Natural killer cell (primary cell): ENCODE measurements at regions not wholly inside any gene's neighbourhood (a gene's known extent, or its start where the extent isn't known, plus 50 kb on each side); places are given as distances from the start of the nearest gene placed in this dataset.
"Not testable (repeated sequence)": the region's sequence is repeated elsewhere in the genome, so short reads cannot be mapped to it uniquely, and the experiment has no call there.

Source experiments
- ATAC-seq, 3 donors: fragments of 150-1000 bp in 2 of 3; fragments of 200-7000 bp in 1 of 3; cut with Tn5 transposase; 1 replicate in 1 of 3; 2 replicates in 2 of 3; pipeline ENCODE4 v1.10.0; 2021; ENCODE audit warnings: mild to moderate bottlenecking in 2 of 3, moderate library complexity in 2 of 3
- DNase-seq, 2 donors: peaks; one replicate each; pipeline versions ENCODE4 v3.0.0 to v3.0.0-alpha.2; 2013 to 2021; ENCODE audit warnings: mixed read lengths in 1 of 2
- H3K27ac ChIP-seq: one replicate; pipeline ENCODE4 v1.5.1; 2013; ENCODE audit warnings: mild to moderate bottlenecking, low read length
- H3K27me3 ChIP-seq: one replicate; pipeline ENCODE4 v1.6.1; 2013; ENCODE audit warnings: low read length; ENCODE audit not compliant: control insufficient read depth, insufficient read depth
- H3K36me3 ChIP-seq: one replicate; pipeline ENCODE4 v1.6.1; 2013; ENCODE audit warnings: low read length; ENCODE audit not compliant: control insufficient read depth, insufficient read depth
- H3K4me1 ChIP-seq: one replicate; pipeline ENCODE4 v1.6.1; 2013; ENCODE audit warnings: low read length; ENCODE audit not compliant: control insufficient read depth, insufficient read depth
- H3K4me3 ChIP-seq: one replicate; pipeline ENCODE4 v1.5.1; 2013; ENCODE audit warnings: low read length
- H3K9me3 ChIP-seq: one replicate; pipeline ENCODE4 v1.6.1; 2013; ENCODE audit warnings: low read length; ENCODE audit not compliant: control insufficient read depth, insufficient read depth
- H3K27ac Mint-ChIP-seq, 2 donors: one replicate each; pipeline ENCODE4 v1.8.0; 2022; ENCODE audit warnings: mild to moderate bottlenecking in 2 of 2, mixed read lengths in 2 of 2, moderate library complexity in 1 of 2
- H3K27me3 Mint-ChIP-seq, 2 donors: one replicate each; pipeline ENCODE4 v1.8.0; 2022; ENCODE audit warnings: low read depth in 2 of 2, mixed read lengths in 2 of 2
- H3K36me3 Mint-ChIP-seq: one replicate; pipeline ENCODE4 v1.8.0; 2022; ENCODE audit warnings: mixed read lengths
- H3K4me1 Mint-ChIP-seq, 2 donors: one replicate each; pipeline ENCODE4 v1.8.0; 2022; ENCODE audit warnings: mixed read lengths in 2 of 2
- H3K4me3 Mint-ChIP-seq: one replicate; pipeline ENCODE4 v1.8.0; 2022; ENCODE audit warnings: mild to moderate bottlenecking, moderate library complexity, mixed read lengths
- H3K9me3 Mint-ChIP-seq, 2 donors: one replicate each; pipeline ENCODE4 v1.8.0; 2022; ENCODE audit warnings: mixed read lengths in 2 of 2
- WGBS: methylation state at CpG from one replicate; pipeline ENCODE4 v1.1.7; 2013; ENCODE audit warnings: missing lambda C conversion rate; ENCODE audit not compliant: insufficient coverage; 5-methylcytosine and 5-hydroxymethylcytosine counted together
- intact Hi-C: fragments of 100-400 bp; cut with micrococcal nuclease; formaldehyde crosslinking; loops from one replicate; pipeline ENCODE4 v1.14.2; 2022
- TF ChIP-seq, protein P1 (sequence below): fragments of 200-600 bp; IDR thresholded peaks from one replicate; pipeline ENCODE4 v1.8.0; 2022; ENCODE audit warnings: antibody characterized with exemption

DNA sequence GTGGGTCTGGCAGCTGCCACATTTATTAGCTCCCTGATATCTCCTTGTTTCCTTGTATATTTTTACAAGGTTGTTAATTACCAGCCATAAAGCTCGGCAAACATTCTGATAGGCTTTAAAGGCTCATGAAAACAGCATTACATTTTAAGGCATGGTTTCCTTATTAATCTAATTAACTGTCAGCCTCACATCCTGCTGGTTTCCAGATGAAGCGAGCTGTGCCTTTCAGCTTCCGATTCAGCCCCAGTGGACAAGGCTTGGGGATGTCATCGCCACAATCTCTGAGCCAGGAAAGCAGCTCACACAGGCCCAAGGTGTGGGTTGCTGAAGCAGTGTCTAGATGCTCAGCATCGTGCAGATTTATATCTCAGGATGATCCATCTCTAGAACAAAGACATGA, 66.0 kb upstream of the RALY start:
- no peaks in the 10 kb centered on the region for H3K4me1 Mint-ChIP-seq
- Histone ChIP-seq H3K4me1 (no peaks in the 10 kb centered on the region), H3K27ac (no peak overlapping the region), H3K36me3 (no peaks in the 10 kb centered on the region), H3K4me3 (no peak overlapping the region), H3K9me3 (no peaks in the 10 kb centered on the region), H3K27me3 (no peaks in the 10 kb centered on the region)
- H3K36me3 Mint-ChIP-seq = no peaks in the 10 kb centered on the region
- H3K4me3 Mint-ChIP-seq = no peak overlapping the region
- intact Hi-C loops = no loop called here
- H3K9me3 Mint-ChIP-seq = no peaks in the 10 kb centered on the region
- DNase-seq = no peak
- ATAC-seq = no peak
- H3K27ac Mint-ChIP-seq = no peak overlapping the region
- WGBS = 79% methylated on average over 5 of the region's 5 CpGs
- H3K27me3 Mint-ChIP-seq = no peaks in the 10 kb centered on the region
- TF ChIP-seq, protein P1, sequence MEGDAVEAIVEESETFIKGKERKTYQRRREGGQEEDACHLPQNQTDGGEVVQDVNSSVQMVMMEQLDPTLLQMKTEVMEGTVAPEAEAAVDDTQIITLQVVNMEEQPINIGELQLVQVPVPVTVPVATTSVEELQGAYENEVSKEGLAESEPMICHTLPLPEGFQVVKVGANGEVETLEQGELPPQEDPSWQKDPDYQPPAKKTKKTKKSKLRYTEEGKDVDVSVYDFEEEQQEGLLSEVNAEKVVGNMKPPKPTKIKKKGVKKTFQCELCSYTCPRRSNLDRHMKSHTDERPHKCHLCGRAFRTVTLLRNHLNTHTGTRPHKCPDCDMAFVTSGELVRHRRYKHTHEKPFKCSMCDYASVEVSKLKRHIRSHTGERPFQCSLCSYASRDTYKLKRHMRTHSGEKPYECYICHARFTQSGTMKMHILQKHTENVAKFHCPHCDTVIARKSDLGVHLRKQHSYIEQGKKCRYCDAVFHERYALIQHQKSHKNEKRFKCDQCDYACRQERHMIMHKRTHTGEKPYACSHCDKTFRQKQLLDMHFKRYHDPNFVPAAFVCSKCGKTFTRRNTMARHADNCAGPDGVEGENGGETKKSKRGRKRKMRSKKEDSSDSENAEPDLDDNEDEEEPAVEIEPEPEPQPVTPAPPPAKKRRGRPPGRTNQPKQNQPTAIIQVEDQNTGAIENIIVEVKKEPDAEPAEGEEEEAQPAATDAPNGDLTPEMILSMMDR = no peak

DNA sequence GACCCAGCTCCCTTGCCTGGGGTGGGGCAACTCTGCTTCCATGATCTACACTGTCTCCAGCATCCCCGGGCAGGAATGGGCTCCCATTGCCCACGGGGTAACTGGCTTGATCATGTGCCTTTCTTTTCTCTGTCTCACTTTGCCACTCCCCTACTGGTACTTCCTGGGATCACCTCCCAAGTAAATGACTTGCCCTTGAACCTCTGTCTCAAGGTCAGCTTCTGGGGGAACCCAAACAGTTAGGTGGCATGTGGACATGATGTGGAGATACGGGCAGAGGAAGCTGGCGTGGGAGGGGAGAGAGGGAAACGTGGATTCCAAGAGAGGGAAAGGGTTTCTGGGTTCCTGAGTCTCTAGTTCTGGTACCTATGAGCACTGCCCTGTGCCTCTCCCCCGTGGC, 63.8 kb upstream of the RALY start:
- Histone ChIP-seq H3K4me1 (no peaks in the 10 kb centered on the region), H3K9me3 (no peaks in the 10 kb centered on the region), H3K36me3 (no peaks in the 10 kb centered on the region), H3K27me3 (no peaks in the 10 kb centered on the region), H3K4me3 (no peak overlapping the region), H3K27ac (no peak overlapping the region)
- DNase-seq (no peak), ATAC-seq (no peak)
- no peaks in the 10 kb centered on the region for H3K27me3 Mint-ChIP-seq
- no peak overlapping the region for H3K4me3 Mint-ChIP-seq
- TF ChIP-seq, protein P1 = no peak
- intact Hi-C loops = loop anchor here (5.0 kb wide), 1 partner anchor 717 kb away; no protein-coding TSS in a partner anchor
- no peaks in the 10 kb centered on the region for H3K4me1 Mint-ChIP-seq
- H3K9me3 Mint-ChIP-seq = no peaks in the 10 kb centered on the region
- WGBS = 76% methylated on average over 5 of the region's 6 CpGs
- H3K36me3 Mint-ChIP-seq = no peaks in the 10 kb centered on the region
- H3K27ac Mint-ChIP-seq = no peak overlapping the region

DNA sequence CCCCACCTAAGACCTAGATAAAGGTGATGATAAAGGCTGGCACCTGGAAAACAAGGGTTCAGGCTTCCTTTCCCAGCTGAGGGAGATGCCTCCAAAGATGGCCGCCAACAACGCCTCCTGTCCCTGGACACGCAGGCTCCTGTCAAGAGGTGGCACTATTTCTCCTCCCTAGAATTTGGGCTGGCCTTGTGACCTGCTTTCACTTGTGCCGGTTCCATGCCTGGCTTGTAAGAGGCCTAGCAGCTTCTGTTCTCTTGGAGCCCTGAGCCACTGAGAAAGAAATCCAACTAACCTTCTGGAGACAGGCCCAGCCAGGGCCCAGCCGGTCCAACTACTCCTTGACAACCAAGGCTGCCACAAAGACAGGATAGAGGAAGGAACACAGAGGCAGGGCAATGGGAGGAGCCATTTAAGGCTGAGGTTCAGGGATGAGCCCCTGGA, 60.2 kb upstream of the RALY start:
- Histone ChIP-seq H3K36me3 (no peaks in the 10 kb centered on the region), H3K9me3 (no peaks in the 10 kb centered on the region), H3K27me3 (no peaks in the 10 kb centered on the region), H3K4me1 (no peaks in the 10 kb centered on the region), H3K27ac (no peak overlapping the region), H3K4me3 (no peak overlapping the region)
- Mint-ChIP-seq H3K4me1 (no peaks in the 10 kb centered on the region), H3K4me3 (no peak overlapping the region), H3K36me3 (no peaks in the 10 kb centered on the region), H3K9me3 (no peaks in the 10 kb centered on the region), H3K27me3 (no peaks in the 10 kb centered on the region), H3K27ac (no peak overlapping the region)
- 71% methylated on average over 5 of the region's 5 CpGs for WGBS
- DNase-seq (peak; percentile 26 to 75), ATAC-seq (peak; percentile 70 to 82 (median 72))
- TF ChIP-seq, protein P1 = peak; percentile 19
- intact Hi-C loops = loop anchor here (1.0 to 5.0 kb wide), 3 partner anchors 137 to 714 kb away; no protein-coding TSS in a partner anchor

DNA sequence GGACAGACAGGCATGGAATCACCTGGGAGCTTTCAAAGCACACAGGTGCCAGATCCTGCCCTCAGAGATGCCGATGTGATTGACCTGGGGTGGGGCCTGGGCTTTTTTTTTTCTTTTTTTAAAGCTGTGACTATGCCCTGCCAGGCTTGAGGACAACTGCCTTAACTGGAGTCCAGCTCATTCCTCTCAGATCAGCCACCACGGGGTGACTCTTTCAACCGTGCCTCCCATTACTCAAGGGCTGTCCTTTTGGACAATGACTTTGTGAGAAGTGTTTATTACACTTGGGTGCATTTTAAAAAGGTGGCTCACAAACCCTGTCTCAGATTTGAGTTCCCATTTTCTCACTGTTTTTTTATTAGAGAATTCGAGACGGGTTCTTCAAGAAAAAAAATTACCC, 57.1 kb upstream of the RALY start:
- Mint-ChIP-seq H3K4me3 (no peak overlapping the region), H3K27ac (no peak overlapping the region), H3K4me1 (no peaks in the 10 kb centered on the region), H3K9me3 (no peaks in the 10 kb centered on the region), H3K36me3 (no peaks in the 10 kb centered on the region), H3K27me3 (no peaks in the 10 kb centered on the region)
- Histone ChIP-seq H3K36me3 (no peaks in the 10 kb centered on the region), H3K4me1 (no peaks in the 10 kb centered on the region), H3K4me3 (no peak overlapping the region), H3K9me3 (no peaks in the 10 kb centered on the region), H3K27me3 (no peaks in the 10 kb centered on the region), H3K27ac (no peak overlapping the region)
- TF ChIP-seq, protein P1 = no peak
- no peak for DNase-seq
- intact Hi-C loops = no loop called here
- WGBS = 89% methylated on average over 4 of the region's 5 CpGs
- no peak for ATAC-seq

DNA sequence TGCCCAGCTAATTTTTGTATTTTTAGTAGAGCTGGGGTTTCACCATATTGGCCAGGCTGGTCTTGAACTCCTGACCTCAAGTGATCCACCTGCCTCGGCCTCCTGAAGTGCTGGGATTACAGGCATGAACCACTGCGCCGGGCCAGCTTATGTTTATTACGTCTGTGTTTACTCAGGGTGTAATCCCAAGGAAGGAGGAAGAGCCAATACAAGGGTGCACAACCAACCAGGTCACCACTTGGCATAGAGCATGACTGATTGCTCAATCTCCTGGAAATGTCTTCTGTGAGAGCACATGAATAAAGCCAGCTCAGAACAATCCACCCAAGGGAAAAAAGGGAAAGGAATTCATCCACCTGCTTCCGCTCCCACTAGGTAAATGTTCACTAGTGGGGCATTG, 54.7 kb upstream of the RALY start:
- WGBS = 95% methylated on average over 5 of the region's 5 CpGs
- H3K27ac ChIP-seq, intact Hi-C loops, H3K4me3 Mint-ChIP-seq, H3K9me3 ChIP-seq, ATAC-seq, H3K4me3 ChIP-seq, H3K27me3 ChIP-seq, H3K36me3 ChIP-seq, H3K9me3 Mint-ChIP-seq, H3K4me1 Mint-ChIP-seq, H3K27me3 Mint-ChIP-seq, H3K4me1 ChIP-seq, H3K36me3 Mint-ChIP-seq, H3K27ac Mint-ChIP-seq, DNase-seq: not testable (repeated sequence)
